ENCODE measurements at regions not wholly inside any gene's neighbourhood (a gene's known extent, or its start where the extent isn't known, plus 50 kb on each side); places are given as distances from the start of the nearest gene placed in this dataset.

GRCh38 chr3:62962714-62963113 lies 87.5 kb upstream of the CADPS start:
- in situ Hi-C loops (cut with HindIII; ENCODE audit: extremely low pct_ligation_motif_present, low pct_unique_long_range_greater_than_20kb): no loop called here
- Histone ChIP-seq H3K4me3 (replicated peaks in 1 of 3; ENCODE audit: insufficient read depth in 1 of 3, low read depth in 2 of 3, low read length in 3 of 3) (no peak overlapping the region), H2AFZ (ENCODE audit: low read length) (no peak overlapping the region), H3K27me3 (ENCODE audit: control insufficient read depth in 1 of 2, insufficient read depth in 2 of 2, low read length in 2 of 2) (no peaks in the 10 kb centered on the region), H3K4me1 (ENCODE audit: insufficient read depth, low read length) (no peaks in the 10 kb centered on the region), H4K20me1 (ENCODE audit: insufficient read depth, low read length) (no peaks in the 10 kb centered on the region), H3K4me2 (ENCODE audit: low read depth, low read length) (no peak overlapping the region), H3K27ac (ENCODE audit: extremely low read length, insufficient read depth, low read length) (no peak overlapping the region), H3K36me3 (replicated peaks in 1 of 2; ENCODE audit: control insufficient read depth in 1 of 2, insufficient read depth in 2 of 2, low read length in 2 of 2) (no peaks in the 10 kb centered on the region), H3K9ac (ENCODE audit: insufficient read depth, low read depth, low read length) (no peak overlapping the region), H3K9me3 (ENCODE audit: low read length) (no peaks in the 10 kb centered on the region), H3K79me2 (ENCODE audit: insufficient read depth, low read length) (no peaks in the 10 kb centered on the region)
- CTCF ChIA-PET (ENCODE audit: low intra/inter-chr PET ratio, low total read pairs): no interaction called here
- DNase-seq (ENCODE audit: low spot score) (no peak), ATAC-seq (no peak), FAIRE-seq (no peak)
- BruUV-seq (replicated peaks): no TSS peak
- POLR2A ChIA-PET: no interaction called here
- intact Hi-C loops (cut with micrococcal nuclease; ENCODE audit: unreplicated experiment): no loop called here
- WGBS (ENCODE audit: low lambda C conversion rate): 0% methylated on average over 1 of the region's 1 CpG
- no peak for TF ChIP-seq ZBTB40 (IDR thresholded peaks at IDR 0.05)
- no peak for TF ChIP-seq ZBTB40 (CRISPR knock-in tag; IDR thresholded peaks at IDR 0.05)
- no peak for TF ChIP-seq IRF2 (CRISPR knock-in tag; IDR thresholded peaks at IDR 0.05)
- no peak for TF ChIP-seq MXD3 (CRISPR knock-in tag; IDR thresholded peaks at IDR 0.05)
- TF ChIP-seq MEIS1 (CRISPR knock-in tag; IDR thresholded peaks at IDR 0.05; ENCODE audit: borderline replicate concordance): no peak
- no peak for TF ChIP-seq MAX (IDR thresholded peaks at IDR 0.05)
- TF ChIP-seq MYC (CRISPR knock-in tag; IDR thresholded peaks at IDR 0.05; ENCODE audit: borderline replicate concordance): no peak
- TF ChIP-seq HCFC1 (IDR thresholded peaks at IDR 0.05; ENCODE audit: low read depth, low read length): no peak
- no peak for TF ChIP-seq ZMYM4 (CRISPR knock-in tag; IDR thresholded peaks at IDR 0.05)
- no peak for TF ChIP-seq BORCS8-MEF2B (CRISPR knock-in tag; IDR thresholded peaks at IDR 0.05)
- no peak for TF ChIP-seq JUND (CRISPR knock-in tag; IDR thresholded peaks at IDR 0.05)
- TF ChIP-seq ATF5 (CRISPR knock-in tag; IDR thresholded peaks at IDR 0.05; ENCODE audit: low read depth): no peak
- no peak for TF ChIP-seq USF2 (IDR thresholded peaks at IDR 0.05; ENCODE audit: low read depth, low read length)
- TF ChIP-seq USF2 (CRISPR knock-in tag; IDR thresholded peaks at IDR 0.05; ENCODE audit: borderline replicate concordance): no peak
- no peak for TF ChIP-seq ZNF343 (CRISPR knock-in tag; IDR thresholded peaks at IDR 0.05)
